Mesothelial cell of epicardium (in vitro differentiated cells): ENCODE measurements at regions not wholly inside any gene's neighbourhood (a gene's known extent, or its start where the extent isn't known, plus 50 kb on each side); places are given as distances from the start of the nearest gene placed in this dataset.
A peak's percentile ranks its signal among the peaks of the same experiment; 100 is the strongest.

Source experiments
- DNase-seq, 2 experiments: peaks; one replicate each; pipeline ENCODE4 v3.0.0; 2021; ENCODE audit warnings: low spot score in 2 of 2; ENCODE audit not compliant: unreplicated experiment in 2 of 2
- H3K27ac Mint-ChIP-seq: 2 replicates; pipeline ENCODE4 v1.8.0; 2021; ENCODE audit warnings: mixed read lengths
- H3K27me3 Mint-ChIP-seq: 2 replicates; pipeline ENCODE4 v1.8.0; 2021; ENCODE audit warnings: low read depth, mixed read lengths
- H3K36me3 Mint-ChIP-seq: 2 replicates; pipeline ENCODE4 v1.8.0; 2021; ENCODE audit warnings: mixed read lengths
- H3K4me1 Mint-ChIP-seq: 2 replicates; pipeline ENCODE4 v1.8.0; 2021; ENCODE audit warnings: mixed read lengths
- H3K4me3 Mint-ChIP-seq: 2 replicates; pipeline ENCODE4 v1.8.0; 2021; ENCODE audit warnings: mild to moderate bottlenecking, moderate library complexity, mixed read lengths
- H3K9me3 Mint-ChIP-seq: 2 replicates; pipeline ENCODE4 v1.8.0; 2021; ENCODE audit warnings: mixed read lengths
- TF ChIP-seq, protein P1 (sequence below): fragments of 200-600 bp; sonication (generic); IDR thresholded peaks from one replicate; pipeline ENCODE4 v1.5.0; 2021; ENCODE audit warnings: antibody characterized with exemption; ENCODE audit not compliant: unreplicated experiment

DNA sequence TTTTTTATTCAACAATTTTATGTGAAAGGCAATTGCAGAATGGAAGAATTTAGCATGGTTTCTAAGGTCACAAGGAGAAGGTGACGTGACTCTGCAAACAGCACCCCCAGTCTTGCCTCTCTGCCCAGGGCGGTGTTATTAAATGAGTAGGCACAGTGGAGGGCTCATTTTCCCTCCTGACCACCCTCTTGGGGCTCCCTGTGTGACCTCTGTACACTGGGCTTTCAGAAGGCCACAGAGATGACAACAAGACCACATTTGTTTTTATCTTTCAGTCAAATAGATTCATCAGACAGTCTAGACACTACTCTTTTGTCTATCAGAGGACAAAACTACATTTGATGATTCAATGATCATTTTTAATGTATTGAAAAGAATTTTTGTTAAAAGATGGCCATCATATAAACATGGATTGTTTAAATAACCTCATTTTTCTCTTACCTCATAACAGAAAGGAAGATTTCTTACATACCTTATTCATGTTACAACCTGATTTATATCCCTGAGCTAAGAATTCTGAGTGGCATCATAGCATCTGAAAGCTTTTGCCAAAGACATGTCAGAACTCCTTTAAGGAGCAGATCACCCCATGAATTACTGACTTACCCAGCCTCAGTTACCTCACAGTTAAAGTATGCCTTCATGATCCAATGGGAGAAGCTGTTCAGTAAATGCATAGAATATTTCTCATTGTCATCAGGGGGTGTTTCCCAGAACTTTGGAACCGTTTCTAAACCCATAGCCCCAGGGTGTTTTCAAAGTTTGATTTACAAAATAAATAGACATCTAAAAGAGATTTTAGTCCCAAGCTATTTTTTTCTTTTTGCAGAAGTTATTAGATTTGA lies 184.0 kb upstream of the RFC3 start:
- no peak for DNase-seq
- peak overlapping the region; percentile 98 for H3K27ac Mint-ChIP-seq
- TF ChIP-seq, protein P1, sequence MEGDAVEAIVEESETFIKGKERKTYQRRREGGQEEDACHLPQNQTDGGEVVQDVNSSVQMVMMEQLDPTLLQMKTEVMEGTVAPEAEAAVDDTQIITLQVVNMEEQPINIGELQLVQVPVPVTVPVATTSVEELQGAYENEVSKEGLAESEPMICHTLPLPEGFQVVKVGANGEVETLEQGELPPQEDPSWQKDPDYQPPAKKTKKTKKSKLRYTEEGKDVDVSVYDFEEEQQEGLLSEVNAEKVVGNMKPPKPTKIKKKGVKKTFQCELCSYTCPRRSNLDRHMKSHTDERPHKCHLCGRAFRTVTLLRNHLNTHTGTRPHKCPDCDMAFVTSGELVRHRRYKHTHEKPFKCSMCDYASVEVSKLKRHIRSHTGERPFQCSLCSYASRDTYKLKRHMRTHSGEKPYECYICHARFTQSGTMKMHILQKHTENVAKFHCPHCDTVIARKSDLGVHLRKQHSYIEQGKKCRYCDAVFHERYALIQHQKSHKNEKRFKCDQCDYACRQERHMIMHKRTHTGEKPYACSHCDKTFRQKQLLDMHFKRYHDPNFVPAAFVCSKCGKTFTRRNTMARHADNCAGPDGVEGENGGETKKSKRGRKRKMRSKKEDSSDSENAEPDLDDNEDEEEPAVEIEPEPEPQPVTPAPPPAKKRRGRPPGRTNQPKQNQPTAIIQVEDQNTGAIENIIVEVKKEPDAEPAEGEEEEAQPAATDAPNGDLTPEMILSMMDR, result no peak
- no peaks in the 10 kb centered on the region for H3K36me3 Mint-ChIP-seq
- H3K4me3 Mint-ChIP-seq, result peak overlapping the region; percentile 27
- H3K9me3 Mint-ChIP-seq, result no peaks in the 10 kb centered on the region
- H3K27me3 Mint-ChIP-seq, result no peaks in the 10 kb centered on the region
- peaks cover 28% of the 10 kb centered on the region for H3K4me1 Mint-ChIP-seq

DNA sequence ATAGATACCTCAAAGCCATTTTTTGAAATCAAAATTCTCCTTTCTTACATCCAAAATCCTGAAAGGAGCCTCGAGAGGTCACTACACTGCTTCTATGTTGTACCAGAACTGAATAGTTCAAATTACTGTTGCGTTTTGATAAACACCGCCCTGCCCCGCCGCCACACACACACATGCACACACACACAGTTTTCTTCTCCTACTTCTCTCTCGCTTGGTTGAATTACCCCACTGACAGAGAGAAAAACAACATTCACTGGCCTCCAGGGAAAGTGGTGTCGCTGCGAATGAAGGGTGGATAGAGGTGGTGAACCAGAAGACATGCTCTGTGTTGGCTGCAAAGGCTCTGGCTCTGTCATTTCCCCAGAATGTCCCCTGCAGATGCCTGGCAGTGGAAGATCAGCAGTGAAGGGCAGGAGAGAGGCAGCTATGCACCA lies 183.4 kb upstream of the RFC3 start:
- Mint-ChIP-seq H3K4me1 (peaks cover 32% of the 10 kb centered on the region), H3K27ac (peak overlapping the region; percentile 98), H3K9me3 (no peaks in the 10 kb centered on the region)

DNA sequence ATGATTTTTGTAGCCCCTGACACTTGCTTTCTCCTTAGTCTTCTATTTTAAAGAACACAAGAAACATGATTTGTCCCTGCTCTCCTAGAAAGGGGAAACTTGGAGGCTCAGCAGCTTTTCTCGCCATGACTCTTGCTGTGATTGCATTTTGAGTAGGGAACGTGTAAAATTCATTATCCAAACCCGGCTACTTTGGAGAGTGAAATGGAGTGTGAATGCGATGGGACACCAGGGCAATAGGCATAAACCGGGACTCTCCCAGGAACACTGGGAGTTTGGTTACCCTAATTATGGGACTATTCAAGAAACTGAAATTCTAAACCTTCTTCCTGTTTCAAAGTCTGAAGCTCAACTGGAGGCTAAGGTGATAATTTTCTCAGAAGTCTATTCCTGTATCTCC lies 181.7 kb upstream of the RFC3 start:
- peaks cover 34% of the 10 kb centered on the region for H3K4me1 Mint-ChIP-seq
- TF ChIP-seq, protein P1, result no peak
- DNase-seq, result no peak

More for the DNA sequence above, 183.4 kb upstream of the RFC3 start:
- Mint-ChIP-seq H3K36me3 (no peaks in the 10 kb centered on the region), H3K27me3 (no peaks in the 10 kb centered on the region), H3K4me3 (peak overlapping the region; percentile 27)
- TF ChIP-seq, protein P1, result no peak
- DNase-seq, result no peak

DNA sequence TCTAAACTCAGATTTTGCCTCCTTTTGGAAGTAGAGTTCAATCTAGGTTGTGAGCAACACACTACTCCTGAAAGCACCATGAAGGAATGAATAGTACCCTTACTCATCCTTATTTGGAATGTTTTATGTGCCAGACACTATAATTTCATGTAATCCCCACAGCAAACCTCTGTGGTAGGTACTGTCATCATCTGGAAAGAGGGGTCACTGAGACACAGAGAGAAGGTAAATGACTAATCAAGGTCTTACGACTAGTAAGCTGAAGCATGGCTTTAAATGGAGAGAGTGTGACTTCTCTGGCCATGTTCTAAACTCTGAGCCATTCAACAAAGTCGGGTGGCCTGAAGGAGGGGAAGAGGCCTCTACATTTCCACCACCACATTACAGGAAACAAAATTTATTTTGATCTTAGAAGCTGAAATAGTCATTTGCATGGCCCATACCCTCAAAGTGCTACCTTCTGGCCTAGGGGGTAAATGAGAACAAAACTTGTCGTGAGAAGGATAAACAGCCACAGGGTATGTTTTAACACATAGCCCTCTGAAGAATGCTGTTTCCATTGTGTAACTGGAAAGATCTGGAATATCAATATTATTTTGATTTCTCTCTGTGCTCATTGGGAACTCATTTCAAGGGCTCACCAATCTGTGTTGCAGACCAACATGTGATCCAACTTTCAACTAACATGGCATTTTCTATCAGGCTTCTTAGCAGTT lies 180.8 kb upstream of the RFC3 start:
- no peaks in the 10 kb centered on the region for H3K9me3 Mint-ChIP-seq

More for the DNA sequence above, 181.7 kb upstream of the RFC3 start:
- Mint-ChIP-seq H3K36me3 (no peaks in the 10 kb centered on the region), H3K4me3 (no peak overlapping the region), H3K27me3 (no peaks in the 10 kb centered on the region), H3K27ac (no peak overlapping the region), H3K9me3 (no peaks in the 10 kb centered on the region)

DNA sequence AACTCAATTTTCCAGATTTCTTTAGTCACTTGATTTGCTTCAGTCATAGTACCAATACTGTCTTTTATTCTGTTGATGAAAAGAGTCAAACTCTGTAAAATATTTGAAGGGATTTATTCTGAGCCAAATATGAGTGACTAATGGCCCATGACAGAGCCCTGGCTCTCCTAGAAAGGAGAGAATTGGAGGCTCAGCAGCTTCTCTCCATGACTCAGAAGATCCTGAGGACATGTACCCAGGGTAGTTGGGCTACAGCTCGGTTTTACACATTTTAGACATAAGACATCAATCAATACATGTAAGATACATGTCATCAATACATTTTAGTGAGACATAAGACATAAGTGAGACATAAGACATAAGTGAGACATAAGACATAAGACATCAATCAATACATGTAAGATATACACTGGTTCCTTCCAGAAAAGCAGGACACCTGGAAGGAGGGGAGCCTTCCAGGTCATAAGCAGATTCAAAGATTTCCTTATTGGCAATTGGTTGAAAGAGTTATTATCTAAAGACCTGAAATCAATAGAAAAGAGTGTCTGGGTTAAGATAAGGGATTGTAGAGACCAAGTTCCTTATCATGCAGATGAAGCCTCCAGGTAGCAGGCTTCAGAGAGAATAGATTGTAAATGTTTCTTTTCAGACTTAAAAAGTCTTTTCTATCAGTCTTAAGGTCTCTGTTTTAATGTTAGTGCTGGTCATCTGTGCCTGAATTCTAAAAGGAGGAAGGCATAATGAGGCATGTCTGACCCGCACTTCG lies 179.8 kb upstream of the RFC3 start:
- Mint-ChIP-seq H3K27ac (no peak overlapping the region), H3K4me1 (peaks cover 48% of the 10 kb centered on the region), H3K9me3 (no peaks in the 10 kb centered on the region), H3K4me3 (no peak overlapping the region), H3K27me3 (no peaks in the 10 kb centered on the region), H3K36me3 (no peaks in the 10 kb centered on the region)
- TF ChIP-seq, protein P1, result no peak
- no peak for DNase-seq

More for the DNA sequence above, 180.8 kb upstream of the RFC3 start:
- TF ChIP-seq, protein P1, result no peak
- DNase-seq, result no peak
- Mint-ChIP-seq H3K27ac (no peak overlapping the region), H3K36me3 (no peaks in the 10 kb centered on the region), H3K4me3 (no peak overlapping the region), H3K27me3 (no peaks in the 10 kb centered on the region), H3K4me1 (peaks cover 39% of the 10 kb centered on the region)
